ENCODE measurements at regions not wholly inside any gene's neighbourhood (a gene's known extent, or its start where the extent isn't known, plus 50 kb on each side); places are given as distances from the start of the nearest gene placed in this dataset.

GRCh38 chr14:87153901-87154300 is 839.1 kb downstream of the GALC start:
- DNase-seq = no peak

- no peak for DNase-seq
These were observed 839.6 kb downstream of the GALC start for GRCh38 chr14:87153391-87153790.

GRCh38 chr14:87152693-87153092 is 840.3 kb downstream of the GALC start:
- no peak for DNase-seq

GRCh38 chr14:87149583-87150354 is 843.2 kb downstream of the GALC start:
- DNase-seq = no peak

- no peak for DNase-seq
These were observed 844.3 kb downstream of the GALC start for GRCh38 chr14:87148655-87149054.

GRCh38 chr14:87142551-87143211 is 850.3 kb downstream of the GALC start:
- no peak for DNase-seq

GRCh38 chr14:87141801-87142200 is 851.2 kb downstream of the GALC start:
- no peak for DNase-seq

- no peak for DNase-seq
These were observed 853.7 kb downstream of the GALC start for GRCh38 chr14:87139299-87139698.

- no peak for DNase-seq
These were observed 859.7 kb downstream of the GALC start for GRCh38 chr14:87133073-87133801.

GRCh38 chr14:87131879-87132278 is 861.1 kb downstream of the GALC start:
- DNase-seq = no peak

GRCh38 chr14:87122166-87122565 is 870.8 kb downstream of the GALC start:
- no peak for DNase-seq

- no peak for DNase-seq
These were observed 871.3 kb downstream of the GALC start for GRCh38 chr14:87121716-87122115.

GRCh38 chr14:87115234-87115633 is 877.7 kb downstream of the GALC start:
- no peak for DNase-seq

- DNase-seq = no peak
These were observed 879.7 kb downstream of the GALC start for GRCh38 chr14:87113286-87113685.

- no peak for DNase-seq
These were observed 881.2 kb downstream of the GALC start for GRCh38 chr14:87111741-87112140.

GRCh38 chr14:87111126-87111525 is 881.9 kb downstream of the GALC start:
- no peak for DNase-seq

- no peak for DNase-seq
These were observed 883.7 kb downstream of the GALC start for GRCh38 chr14:87109271-87109670.

GRCh38 chr14:87108726-87109125 is 884.3 kb downstream of the GALC start:
- no peak for DNase-seq

- no peak for DNase-seq
These were observed 890.1 kb downstream of the GALC start for GRCh38 chr14:87102811-87103378.

- no peak for DNase-seq
These were observed 896.0 kb downstream of the GALC start for GRCh38 chr14:87097015-87097414.

GRCh38 chr14:87094913-87095312 is 898.1 kb downstream of the GALC start:
- no peak for DNase-seq

- DNase-seq = no peak
These were observed 904.4 kb downstream of the GALC start for GRCh38 chr14:87088588-87088987.

GRCh38 chr14:87087881-87088280 is 905.1 kb downstream of the GALC start:
- DNase-seq = no peak

- DNase-seq = no peak
These were observed 908.1 kb downstream of the GALC start for GRCh38 chr14:87084908-87085307.

Data from NCI-H187 (cell line).